ENCODE measurements at regions not wholly inside any gene's neighbourhood (a gene's known extent, or its start where the extent isn't known, plus 50 kb on each side); places are given as distances from the start of the nearest gene placed in this dataset.
"Not testable (repeated sequence)": the region's sequence is repeated elsewhere in the genome, so short reads cannot be mapped to it uniquely, and the experiment has no call there.

DNA sequence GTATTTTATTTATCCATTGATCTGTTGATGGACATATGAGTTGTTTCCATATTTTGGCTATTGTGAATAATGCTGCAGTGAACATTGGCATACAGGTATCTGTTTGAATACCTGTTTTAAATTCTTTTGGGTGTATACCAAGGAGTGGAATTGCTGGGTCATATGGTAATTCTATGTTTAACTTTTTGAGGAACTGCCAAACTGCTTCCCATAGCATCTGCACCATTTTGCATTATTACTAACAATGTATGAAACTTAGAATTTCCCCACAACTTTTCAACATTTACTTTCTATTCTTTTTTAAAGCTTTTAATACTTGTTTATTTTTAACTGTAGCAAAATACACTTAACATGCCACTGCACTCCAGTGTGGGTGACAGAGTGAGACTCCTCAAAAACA, 57.0 kb upstream of the MSN start:
- DNase-seq (ENCODE audit: low spot score): no peak

DNA sequence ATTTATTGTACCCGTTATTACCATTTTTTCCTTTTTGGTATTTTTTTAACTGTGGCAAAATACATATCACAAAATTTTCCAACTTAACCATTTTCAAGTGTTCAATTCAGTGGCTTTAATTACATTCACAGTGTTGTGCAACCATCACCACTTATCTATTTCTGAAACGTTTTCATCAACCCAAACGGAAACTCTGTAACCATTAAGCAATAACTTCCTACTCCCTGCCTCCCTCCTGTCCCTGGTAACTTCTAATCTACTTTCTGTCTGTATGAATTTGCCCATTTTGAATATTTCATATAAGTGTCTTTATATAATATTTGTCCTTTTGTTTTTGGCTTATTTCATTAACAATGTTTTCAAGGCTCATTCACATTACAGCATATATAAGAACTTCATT, 57.4 kb upstream of the MSN start:
- DNase-seq (ENCODE audit: low spot score): no peak

GRCh38 chrX:65609237-65609636, 58.2 kb upstream of the MSN start:
- no peak for DNase-seq (ENCODE audit: low spot score)

- DNase-seq (ENCODE audit: low spot score): no peak
These were observed 59.4 kb upstream of the MSN start for GRCh38 chrX:65608026-65608425.

DNA sequence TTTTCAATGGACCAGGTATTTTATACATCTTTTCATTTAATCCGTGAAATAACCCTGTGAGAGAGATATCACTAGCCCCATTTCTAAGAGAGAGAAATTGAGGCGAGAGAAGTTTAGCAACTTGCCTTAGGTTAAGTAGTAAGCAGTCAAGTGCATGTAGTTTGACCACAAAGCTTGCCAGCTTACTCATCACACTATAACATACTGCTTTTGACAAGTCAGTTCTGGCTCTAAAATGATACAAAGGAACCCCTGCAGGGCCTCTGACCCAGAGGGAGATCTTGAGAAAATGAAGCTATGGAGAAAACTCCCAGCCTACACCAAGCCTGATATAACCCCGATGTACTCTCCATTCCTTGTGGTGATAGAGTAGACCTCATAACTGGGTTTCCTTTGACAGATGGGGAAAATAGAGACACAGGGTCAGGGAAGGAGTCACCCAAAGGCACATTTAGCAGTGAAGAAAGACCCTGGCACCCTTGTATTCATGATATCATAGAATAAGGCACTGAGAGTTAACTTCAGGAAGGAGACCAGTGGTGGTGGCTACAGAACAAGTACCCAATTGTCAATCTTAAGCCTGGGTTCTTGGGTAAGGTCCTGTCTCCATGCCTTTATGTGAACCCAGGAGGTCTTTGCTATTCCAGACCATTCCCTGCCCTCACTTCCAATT, 60.2 kb upstream of the MSN start:
- no peak for DNase-seq (ENCODE audit: low spot score)

DNA sequence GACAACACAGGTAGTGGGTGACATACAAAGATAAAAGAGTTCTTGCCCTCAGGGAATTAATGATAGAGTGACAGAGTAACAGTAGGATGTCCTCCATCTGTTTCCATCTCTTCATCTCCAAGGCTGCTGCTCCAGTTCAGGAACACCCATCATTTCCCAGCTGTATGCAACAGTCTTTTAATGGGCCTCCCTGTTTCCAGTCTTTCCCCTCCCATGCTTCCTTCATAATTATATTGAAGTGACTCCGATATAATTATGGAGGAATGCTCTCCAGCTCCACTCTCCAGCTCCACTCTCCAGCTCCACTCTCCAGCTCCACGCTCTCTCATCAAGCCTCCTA, 65.3 kb upstream of the MSN start:
- DNase-seq (ENCODE audit: low spot score): no peak

DNA sequence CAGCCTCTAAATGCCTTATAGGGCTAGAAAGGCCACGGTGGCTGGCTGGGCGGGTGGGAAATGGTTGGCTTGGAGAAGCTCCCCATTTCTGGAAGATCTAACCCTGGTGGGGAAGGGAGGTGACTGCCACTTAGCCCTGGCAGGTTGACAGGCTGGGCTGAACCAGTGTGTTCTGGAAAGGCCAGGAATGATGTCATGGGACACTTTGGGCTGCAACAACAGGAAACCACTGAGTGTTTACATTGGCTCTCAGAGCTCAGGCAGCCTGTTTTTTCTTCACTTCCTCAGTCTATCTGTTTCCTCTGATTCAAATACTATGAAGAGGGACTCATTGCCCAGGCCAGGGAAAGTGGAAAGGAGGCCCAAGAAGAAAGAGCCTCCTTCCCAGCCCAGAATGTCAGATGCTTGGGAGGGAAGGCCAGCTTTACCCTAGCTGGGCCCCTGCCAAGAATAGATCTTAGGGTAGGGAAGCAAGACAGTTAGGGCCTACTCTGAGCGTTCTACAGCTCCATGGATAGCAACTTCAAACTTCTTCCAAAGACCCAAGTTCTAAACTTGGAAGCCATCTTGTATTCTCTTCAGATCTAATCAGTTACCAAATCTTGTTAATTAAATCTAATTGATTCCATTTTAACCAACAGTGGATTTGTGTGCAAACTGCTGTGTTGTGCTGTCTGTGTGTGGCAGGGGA, 65.8 kb upstream of the MSN start:
- DNase-seq (ENCODE audit: low spot score): peak; percentile 91

DNA sequence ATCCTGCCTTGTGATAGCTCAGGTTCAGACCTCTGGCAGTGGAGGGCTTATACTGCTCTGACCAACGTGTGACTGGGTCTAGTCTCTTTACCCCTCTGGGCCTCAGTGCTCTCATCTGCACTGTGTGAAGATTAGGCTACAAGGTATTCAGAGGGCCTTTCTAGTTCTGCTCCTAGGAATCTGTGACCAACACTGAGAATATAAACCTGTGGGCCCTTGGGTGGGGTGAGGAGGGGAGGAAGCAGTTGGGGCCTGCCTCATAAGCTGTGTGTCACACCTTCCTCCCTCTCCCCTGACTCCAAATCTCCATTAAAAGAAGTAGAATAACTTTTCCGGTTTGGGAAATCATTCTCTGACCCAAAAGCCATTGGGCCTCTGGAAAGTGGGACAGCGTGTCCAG, 66.3 kb upstream of the MSN start:
- DNase-seq (ENCODE audit: low spot score): no peak

DNA sequence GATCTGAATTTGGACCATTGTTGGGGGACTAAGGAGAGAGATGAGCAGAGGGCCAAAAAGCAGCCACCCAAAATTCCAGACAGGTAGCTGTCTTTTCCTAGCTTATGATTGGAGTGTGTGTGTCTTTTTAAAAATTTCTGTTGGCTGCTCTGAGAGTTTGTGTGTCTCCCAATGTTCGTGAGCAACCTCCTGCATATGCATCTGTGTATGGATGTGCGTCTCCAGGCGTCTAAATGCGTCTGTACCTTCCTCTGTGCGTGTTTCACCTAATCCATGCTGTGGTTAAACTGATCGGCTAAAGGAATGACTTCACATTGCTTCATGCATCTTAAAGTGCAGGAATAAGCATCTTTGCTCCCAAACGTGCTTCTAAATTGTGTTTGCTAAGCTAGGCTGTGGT, 65.5 kb upstream of the LAS1L start:
- no peak for DNase-seq (ENCODE audit: low spot score)

DNA sequence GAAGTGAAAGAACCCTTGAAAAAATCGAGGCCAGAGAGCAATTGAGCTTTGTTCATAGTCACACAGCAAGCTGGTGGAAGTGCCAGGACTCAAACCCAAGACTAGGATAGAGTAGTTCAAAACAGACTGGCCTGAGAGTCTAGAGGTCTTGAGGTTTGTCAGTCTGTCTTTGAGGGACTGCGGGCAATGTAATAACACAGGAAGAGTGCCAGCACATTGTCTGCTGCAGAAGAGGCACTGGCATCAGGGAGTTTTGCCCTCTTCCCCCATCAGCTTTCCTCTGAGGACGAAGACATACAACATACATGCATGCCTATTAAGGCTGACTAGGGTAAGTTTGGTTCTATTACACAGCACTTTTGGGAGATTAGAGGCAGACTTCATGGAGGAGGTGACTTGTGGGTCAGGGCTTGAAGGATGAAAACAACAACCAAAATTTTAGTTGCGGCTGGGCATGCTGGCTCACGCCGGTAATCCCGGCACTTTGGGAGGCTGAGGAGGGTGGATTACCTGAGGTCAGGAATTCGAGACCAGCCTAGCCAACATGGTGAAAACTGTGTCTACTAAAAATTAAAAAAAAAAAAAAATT, 64.1 kb upstream of the LAS1L start:
- DNase-seq (ENCODE audit: low spot score): no peak

- DNase-seq (ENCODE audit: low spot score): peak; percentile 62
These were observed 61.9 kb upstream of the LAS1L start for GRCh38 chrX:65596270-65597034.

DNA sequence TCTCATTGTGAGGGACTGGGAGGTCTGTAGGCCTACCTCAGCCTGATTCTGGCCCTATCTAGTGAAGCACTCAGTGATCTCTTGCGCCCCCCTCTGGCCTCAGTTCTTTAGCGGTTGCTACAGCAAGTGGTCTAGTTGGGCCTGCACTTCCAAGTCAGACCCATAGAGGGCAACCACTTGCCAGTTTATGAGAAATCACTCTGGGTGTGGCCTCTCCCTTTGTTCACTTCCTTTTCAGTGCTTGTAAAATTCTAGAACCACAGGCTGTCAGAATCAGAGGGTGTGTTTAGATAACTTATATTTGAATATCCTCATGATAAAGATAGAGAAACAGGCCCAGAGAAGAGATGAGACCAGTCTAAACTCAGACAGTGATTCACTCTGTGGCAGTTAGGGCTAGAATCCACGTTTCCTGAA, 60.9 kb upstream of the LAS1L start:
- DNase-seq (ENCODE audit: low spot score): peak; percentile 91

GRCh38 chrX:65591206-65591605, 56.6 kb upstream of the LAS1L start:
- DNase-seq (ENCODE audit: low spot score): no peak

DNA sequence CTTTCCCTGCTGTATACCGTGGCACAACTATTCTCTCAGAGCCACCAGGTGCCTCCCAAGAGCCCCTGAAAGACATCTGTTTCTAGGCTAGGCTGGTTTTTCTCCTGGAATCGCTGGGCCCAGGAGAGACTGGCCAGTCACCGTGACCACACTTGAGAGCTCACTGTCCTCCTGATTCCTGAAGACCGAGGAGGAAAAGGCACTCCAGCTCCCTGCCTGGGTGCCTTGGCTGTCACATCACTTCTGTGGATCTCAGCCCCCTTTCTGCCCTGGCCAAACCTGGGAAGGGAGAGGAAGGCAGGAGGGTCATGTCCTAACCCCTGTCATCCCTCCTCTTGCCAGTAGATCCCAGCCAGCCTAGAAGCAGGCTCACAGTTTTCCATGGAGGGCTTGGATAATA, 54.7 kb upstream of the LAS1L start:
- no peak for DNase-seq (ENCODE audit: low spot score)

DNA sequence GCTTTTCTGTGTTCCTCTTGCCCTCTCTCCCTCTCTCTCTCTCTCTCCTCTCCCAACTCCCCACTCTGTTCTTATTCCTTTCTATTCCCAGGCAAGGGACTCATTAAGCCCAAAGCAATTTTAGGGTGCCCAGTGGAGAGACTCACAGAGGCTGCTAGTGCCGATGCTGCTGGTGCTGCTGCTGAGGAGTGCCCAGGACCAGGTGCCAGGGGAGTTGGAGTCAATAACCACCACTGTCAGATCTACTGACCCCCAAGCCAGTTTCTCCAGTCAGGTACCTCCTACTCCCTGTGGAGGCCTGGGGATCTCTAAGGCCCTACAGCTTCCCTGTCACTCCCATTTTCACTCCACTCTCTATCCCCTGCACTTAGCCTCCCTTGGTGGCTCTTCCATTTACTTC, 54.2 kb upstream of the LAS1L start:
- no peak for DNase-seq (ENCODE audit: low spot score)

DNA sequence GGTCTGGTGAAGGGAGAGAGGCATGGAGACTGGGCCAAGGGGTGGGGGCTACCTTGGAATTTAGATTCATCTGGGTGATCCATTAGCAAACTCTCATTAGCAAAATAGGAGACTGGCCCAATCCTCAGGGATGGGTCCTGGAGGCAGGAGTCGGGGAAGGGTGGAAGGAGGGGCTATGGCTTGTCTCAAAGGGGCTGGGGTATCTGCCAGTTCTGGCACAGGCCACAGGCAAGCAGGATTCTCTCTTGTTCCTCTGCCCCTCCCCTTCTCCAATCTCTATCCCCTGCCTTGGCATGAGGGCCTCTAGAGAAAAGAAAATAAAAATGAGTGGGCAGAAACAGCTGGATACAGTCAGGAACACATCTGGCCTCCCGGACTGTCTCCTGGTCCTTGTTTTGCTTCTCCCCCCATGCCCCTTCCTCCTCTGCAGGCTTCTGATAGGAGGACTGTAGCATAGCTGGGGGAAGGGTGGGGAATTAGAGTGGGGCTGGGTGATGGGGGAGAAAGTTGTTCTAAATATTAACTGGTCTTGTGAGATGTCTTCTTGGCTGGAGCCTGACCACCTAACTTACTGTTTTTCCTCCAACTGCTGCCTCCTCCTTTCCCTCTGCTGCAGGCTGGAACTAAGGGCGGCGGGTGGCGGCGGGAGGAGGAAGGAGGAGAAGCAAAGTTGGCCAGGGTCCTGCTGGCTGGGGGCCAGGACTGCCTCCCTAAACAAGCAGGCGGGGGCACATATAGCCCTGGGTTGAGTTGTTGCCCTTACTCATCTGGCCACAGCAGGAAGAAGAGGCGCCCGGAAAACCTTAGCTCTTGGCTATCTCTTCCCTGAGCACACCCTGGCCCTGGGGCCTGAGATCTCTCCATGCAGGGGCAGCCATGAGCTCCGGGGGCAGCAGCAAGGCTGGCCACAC, 53.3 kb upstream of the LAS1L start:
- DNase-seq (ENCODE audit: low spot score): peak; percentile 62

DNA sequence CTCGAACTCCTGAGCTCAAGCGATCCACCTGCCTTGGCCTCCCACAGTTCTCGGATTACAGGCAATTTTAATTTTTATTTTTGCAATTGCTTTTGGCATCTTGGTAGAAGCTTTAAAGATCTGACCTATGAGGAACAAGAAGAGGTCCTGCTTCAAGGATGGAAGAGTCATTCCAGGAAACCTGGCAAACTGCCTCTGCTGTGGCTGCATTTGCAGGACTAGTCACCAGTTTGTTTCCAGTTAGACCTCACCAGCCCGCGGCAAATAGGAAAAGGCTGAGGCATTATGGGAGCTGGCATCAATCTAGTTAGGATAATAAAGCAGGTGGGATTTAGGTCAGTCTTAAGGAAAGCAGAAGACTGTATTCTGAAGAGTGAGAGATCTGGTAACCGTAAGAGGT, 51.9 kb upstream of the LAS1L start:
- DNase-seq (ENCODE audit: low spot score): peak; percentile 27

DNA sequence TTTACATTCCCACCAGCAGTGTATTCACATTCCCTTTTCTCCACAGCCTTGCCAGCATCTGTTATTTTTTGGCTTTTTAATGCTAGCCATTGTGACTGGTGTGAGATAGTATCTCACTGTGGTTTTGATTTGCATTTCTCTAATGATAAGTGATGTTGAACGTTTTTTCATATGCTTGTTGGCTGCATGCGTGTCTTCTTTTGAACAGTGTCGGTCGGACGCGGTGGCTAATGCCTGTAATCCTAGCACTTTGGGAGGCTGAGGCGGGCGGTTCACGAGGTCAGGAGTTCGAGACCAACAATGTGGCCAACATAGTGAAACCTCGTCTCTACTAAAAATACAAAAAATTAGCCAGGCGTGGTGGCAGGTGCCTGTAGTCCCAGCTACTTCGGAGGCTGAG, 50.6 kb upstream of the LAS1L start:
- not testable (repeated sequence) for DNase-seq (ENCODE audit: low spot score)

All from H4 (cell line).